SU-DHL-6 (cell line): ENCODE measurements at regions not wholly inside any gene's neighbourhood (a gene's known extent, or its start where the extent isn't known, plus 50 kb on each side); places are given as distances from the start of the nearest gene placed in this dataset.

Experiments
- CTCF ChIP-seq: fragments of 200-600 bp; sonication (generic); IDR thresholded peaks from one replicate; pipeline ENCODE4 v1.5.1; 2017; ENCODE audit warnings: antibody characterized with exemption, mild to moderate bottlenecking, low read length, moderate library complexity; ENCODE audit not compliant: insufficient read depth, poor library complexity, severe bottlenecking
- EZH2phosphoT487 ChIP-seq: fragments of 200-600 bp; sonication (generic), shearing (Covaris generic); conservative IDR thresholded peaks from 2 replicates; pipeline ENCODE4 v1.6.1; 2018; ENCODE audit warnings: mild to moderate bottlenecking, antibody characterized with exemption, low read length, moderate library complexity, mixed read lengths

GRCh38 chr2:15066138-15066537 lies 433.6 kb downstream of the LRATD1 start:
- TF ChIP-seq CTCF = no peak
- no peak for TF ChIP-seq EZH2phosphoT487
